Thyroid gland (tissue), 4 donors: ENCODE measurements at regions not wholly inside any gene's neighbourhood (a gene's known extent, or its start where the extent isn't known, plus 50 kb on each side); places are given as distances from the start of the nearest gene placed in this dataset.
A peak's percentile ranks its signal among the peaks of the same experiment; 100 is the strongest.

Source experiments
- DNase-seq, 2 donors: peaks; one replicate each; pipeline ENCODE4 v3.0.0-alpha.2; 2019
- H3K27ac ChIP-seq, 3 donors: fragments of 200-600 bp; sonication (generic); 1 replicate in 2 of 3; 2 replicates in 1 of 3; pipeline ENCODE4 v1.5.1; 2016 to 2019; ENCODE audit warnings: mild to moderate bottlenecking in 1 of 3, moderate library complexity in 1 of 3
- H3K27me3 ChIP-seq: fragments of 200-600 bp; sonication (generic); one replicate; pipeline ENCODE4 v1.5.1; 2019
- H3K36me3 ChIP-seq, 2 donors: fragments of 200-600 bp; sonication (generic); one replicate each; pipeline ENCODE4 v1.5.1; 2016 to 2019
- H3K4me1 ChIP-seq, 2 donors: fragments of 200-600 bp; sonication (generic); one replicate each; pipeline ENCODE4 v1.5.1; 2017 to 2019
- H3K4me3 ChIP-seq, 3 donors: fragments of 200-600 bp; sonication (generic); replicated peaks in 1 of 3; 1 replicate in 2 of 3; 2 replicates in 1 of 3; pipeline ENCODE4 v1.5.1; 2016; ENCODE audit warnings: mild to moderate bottlenecking in 1 of 3
- H3K9me3 ChIP-seq: fragments of 200-600 bp; sonication (generic); one replicate; pipeline ENCODE4 v1.5.1; 2017
- POLR2A ChIP-seq, 2 donors: fragments of 450-650 bp; IDR thresholded peaks; one replicate each; pipeline ENCODE4 v1.6.1; 2017; ENCODE audit warnings: antibody characterized with exemption in 2 of 2, mild to moderate bottlenecking in 2 of 2, moderate library complexity in 1 of 2
- WGBS, 2 donors: methylation state at CpG; one replicate each; pipeline ENCODE4 v1.1.5; 2017; 5-methylcytosine and 5-hydroxymethylcytosine counted together
- intact Hi-C: fragments of 100-400 bp; cut with DNase I; formaldehyde crosslinking; loops from one replicate; pipeline ENCODE4 v1.15.1; 2023
- TF ChIP-seq, protein P1 (sequence below), 6 experiments: fragments of 200-600 bp in 3 of 6; fragments of 450-650 bp in 3 of 6; sonication (generic) in 3 of 6; IDR thresholded peaks; one replicate each; pipeline ENCODE4 v1.5.1; 2016 to 2019; ENCODE audit warnings: antibody characterized with exemption in 6 of 6, mild to moderate bottlenecking in 2 of 6, inconsistent platforms in 1 of 6, moderate library complexity in 1 of 6

DNA sequence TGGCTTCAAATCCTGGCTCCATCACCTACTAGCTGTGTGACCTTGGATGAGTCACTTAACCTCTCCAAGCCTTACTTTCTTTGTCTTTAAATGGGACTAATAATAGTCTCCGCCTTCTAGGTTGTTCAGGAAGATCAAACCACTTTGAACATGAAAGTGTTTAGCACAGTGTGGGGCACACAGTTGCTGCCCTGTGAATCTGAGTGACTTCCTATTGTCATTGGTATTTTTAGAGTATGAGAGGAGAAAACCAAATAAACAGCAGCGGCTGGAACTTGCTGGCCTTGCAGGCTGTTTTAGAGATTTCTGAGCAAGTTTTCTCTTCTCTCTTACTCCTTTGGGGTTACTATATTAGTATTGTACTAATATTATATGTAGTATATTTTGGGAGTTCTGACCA is 120.7 kb upstream of the MYL2 start:
- peaks cover 13 to 16% of the 10 kb centered on the region in 2 donors for H3K4me1 ChIP-seq
- H3K27ac ChIP-seq: no peak overlapping the region
- no peaks in the 10 kb centered on the region for H3K27me3 ChIP-seq
- WGBS, 2 donors: 76 to 86% methylated on average over 2 of the region's 2 CpGs
- TF ChIP-seq, protein P1, sequence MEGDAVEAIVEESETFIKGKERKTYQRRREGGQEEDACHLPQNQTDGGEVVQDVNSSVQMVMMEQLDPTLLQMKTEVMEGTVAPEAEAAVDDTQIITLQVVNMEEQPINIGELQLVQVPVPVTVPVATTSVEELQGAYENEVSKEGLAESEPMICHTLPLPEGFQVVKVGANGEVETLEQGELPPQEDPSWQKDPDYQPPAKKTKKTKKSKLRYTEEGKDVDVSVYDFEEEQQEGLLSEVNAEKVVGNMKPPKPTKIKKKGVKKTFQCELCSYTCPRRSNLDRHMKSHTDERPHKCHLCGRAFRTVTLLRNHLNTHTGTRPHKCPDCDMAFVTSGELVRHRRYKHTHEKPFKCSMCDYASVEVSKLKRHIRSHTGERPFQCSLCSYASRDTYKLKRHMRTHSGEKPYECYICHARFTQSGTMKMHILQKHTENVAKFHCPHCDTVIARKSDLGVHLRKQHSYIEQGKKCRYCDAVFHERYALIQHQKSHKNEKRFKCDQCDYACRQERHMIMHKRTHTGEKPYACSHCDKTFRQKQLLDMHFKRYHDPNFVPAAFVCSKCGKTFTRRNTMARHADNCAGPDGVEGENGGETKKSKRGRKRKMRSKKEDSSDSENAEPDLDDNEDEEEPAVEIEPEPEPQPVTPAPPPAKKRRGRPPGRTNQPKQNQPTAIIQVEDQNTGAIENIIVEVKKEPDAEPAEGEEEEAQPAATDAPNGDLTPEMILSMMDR (IDR thresholded peaks at IDR 0.05): no peak
- no peak for TF ChIP-seq POLR2A (IDR thresholded peaks at IDR 0.05)
- no peak for DNase-seq
- H3K4me3 ChIP-seq: no peak overlapping the region
- H3K9me3 ChIP-seq: no peaks in the 10 kb centered on the region
- intact Hi-C loops: no loop called here
- no peaks in the 10 kb centered on the region for H3K36me3 ChIP-seq

DNA sequence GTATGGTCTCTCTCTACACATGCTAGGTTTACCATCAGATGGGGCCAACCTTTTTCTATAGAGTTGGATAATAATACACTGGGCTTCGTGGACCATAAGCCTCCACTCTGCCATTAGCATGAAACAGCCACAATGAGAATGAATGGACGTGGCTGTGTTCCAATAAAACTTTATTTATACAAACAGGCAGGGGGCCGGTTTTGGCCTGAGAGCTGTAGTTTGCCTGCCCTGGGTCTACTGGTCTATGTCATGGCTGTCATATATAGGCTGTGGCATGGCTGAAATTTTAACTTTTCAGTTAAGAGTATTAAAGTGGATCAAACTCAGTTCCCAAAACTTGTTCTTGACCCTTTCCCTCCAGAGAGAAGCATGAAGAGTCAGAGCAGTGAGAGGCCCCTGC is 120.3 kb upstream of the MYL2 start:
- H3K4me1 ChIP-seq: peaks cover 17 to 20% of the 10 kb centered on the region in 2 donors
- no peak for DNase-seq
- H3K27me3 ChIP-seq: no peaks in the 10 kb centered on the region
- H3K36me3 ChIP-seq: no peaks in the 10 kb centered on the region
- no peaks in the 10 kb centered on the region for H3K9me3 ChIP-seq
- no peak for TF ChIP-seq POLR2A (IDR thresholded peaks at IDR 0.05)
- TF ChIP-seq, protein P1 (IDR thresholded peaks at IDR 0.05): no peak
- no peak overlapping the region for H3K4me3 ChIP-seq
- no peak overlapping the region for H3K27ac ChIP-seq
- intact Hi-C loops: no loop called here
- 95 to 100% methylated on average over 3 of the region's 3 CpGs for WGBS, 2 donors

DNA sequence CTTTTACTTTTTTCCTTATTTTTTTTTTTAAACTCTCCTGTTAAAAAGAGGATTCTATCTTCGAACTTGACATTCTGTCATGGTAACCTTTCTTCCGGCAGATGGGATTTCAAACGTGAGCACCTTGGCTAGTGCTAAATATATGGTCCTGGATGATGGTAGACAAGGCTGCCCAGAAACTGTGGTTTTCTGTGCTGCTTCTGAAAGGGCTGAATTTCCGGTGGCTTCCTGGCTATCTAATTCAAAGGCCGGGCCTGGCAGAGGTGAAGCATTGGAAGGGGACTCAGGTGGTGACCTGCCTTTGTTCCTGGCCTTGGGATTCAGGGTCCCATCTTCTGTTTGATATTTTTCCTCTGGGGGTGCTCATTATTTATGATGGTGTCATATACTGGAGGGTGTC is 118.6 kb upstream of the MYL2 start:
- Histone ChIP-seq H3K4me1 (peaks cover 20 to 22% of the 10 kb centered on the region in 2 donors), H3K36me3 (no peaks in the 10 kb centered on the region), H3K27me3 (no peaks in the 10 kb centered on the region), H3K9me3 (no peaks in the 10 kb centered on the region), H3K27ac (peak overlapping the region in 1 of 3 donors; percentile 30), H3K4me3 (no peak overlapping the region)
- no peak for DNase-seq
- no peak for TF ChIP-seq POLR2A (IDR thresholded peaks at IDR 0.05)
- TF ChIP-seq, protein P1 (IDR thresholded peaks at IDR 0.05): no peak
- 76 to 86% methylated on average over 5 of the region's 5 CpGs for WGBS, 2 donors
- intact Hi-C loops: no loop called here

DNA sequence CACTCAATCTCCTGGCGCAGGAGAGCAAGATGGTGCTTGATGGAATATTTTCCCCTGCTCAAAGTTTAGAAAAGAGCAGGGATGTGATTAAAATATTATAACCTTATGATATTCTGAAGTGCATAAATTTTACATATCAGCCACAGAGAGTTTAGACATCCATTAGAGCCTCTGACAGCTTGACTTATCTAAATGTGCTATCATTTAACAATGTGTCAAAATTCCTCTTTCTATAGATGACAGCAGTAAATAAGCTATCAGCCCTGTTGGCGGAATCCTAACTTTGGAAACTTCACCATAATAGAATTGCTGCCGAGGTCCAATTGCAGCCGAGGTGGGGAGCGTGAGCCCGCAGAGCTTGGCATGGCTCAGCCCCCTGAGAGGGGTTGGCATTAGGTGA is 117.7 kb upstream of the MYL2 start:
- Histone ChIP-seq H3K4me3 (no peak overlapping the region), H3K4me1 (peaks cover 20 to 27% of the 10 kb centered on the region in 2 donors), H3K36me3 (no peaks in the 10 kb centered on the region), H3K27me3 (no peaks in the 10 kb centered on the region), H3K27ac (no peak overlapping the region), H3K9me3 (no peaks in the 10 kb centered on the region)
- intact Hi-C loops: no loop called here
- no peak for TF ChIP-seq POLR2A (IDR thresholded peaks at IDR 0.05)
- no peak for DNase-seq
- WGBS, 2 donors: 95 to 97% methylated on average over 6 of the region's 6 CpGs

DNA sequence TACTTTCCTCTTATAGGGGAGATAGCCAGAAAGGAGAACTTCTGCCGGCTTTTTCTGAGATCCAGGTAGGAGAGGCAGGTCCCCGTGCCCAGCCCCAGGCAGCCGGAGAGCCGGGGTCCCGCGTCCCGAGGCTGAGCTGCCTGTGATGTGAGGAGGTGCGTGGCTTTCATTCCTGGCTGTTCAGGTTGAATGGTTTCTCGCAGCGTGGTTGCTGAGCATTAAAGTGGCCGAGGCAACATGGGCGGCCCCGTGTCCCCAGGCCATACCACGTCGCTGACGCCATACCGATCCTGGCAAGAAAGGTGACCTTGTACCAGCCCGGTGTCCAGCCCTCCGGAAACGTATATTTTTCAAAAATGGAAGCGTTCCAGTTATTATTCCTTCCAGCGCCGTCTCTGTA is 116.7 kb upstream of the MYL2 start:
- intact Hi-C loops: no loop called here
- no peaks in the 10 kb centered on the region for H3K9me3 ChIP-seq
- WGBS, 2 donors: 22 to 29% methylated on average over 23 of the region's 23 CpGs
- H3K36me3 ChIP-seq: no peaks in the 10 kb centered on the region
- no peaks in the 10 kb centered on the region for H3K27me3 ChIP-seq
- peak overlapping the region in 2 of 3 donors; percentile 5 to 26 for H3K4me3 ChIP-seq
- H3K27ac ChIP-seq: peak overlapping the region in 2 of 3 donors; percentile 58 to 69
- peaks cover 20 to 27% of the 10 kb centered on the region in 2 donors for H3K4me1 ChIP-seq
- TF ChIP-seq POLR2A (IDR thresholded peaks at IDR 0.05): peak in 1 of 2 donors; percentile 57
- TF ChIP-seq, protein P1 (IDR thresholded peaks at IDR 0.05): no peak
- peak; percentile 62 to 73 for DNase-seq
